ENCODE measurements at regions not wholly inside any gene's neighbourhood (a gene's known extent, or its start where the extent isn't known, plus 50 kb on each side); places are given as distances from the start of the nearest gene placed in this dataset.
"Not testable (repeated sequence)": the region's sequence is repeated elsewhere in the genome, so short reads cannot be mapped to it uniquely, and the experiment has no call there.

DNA sequence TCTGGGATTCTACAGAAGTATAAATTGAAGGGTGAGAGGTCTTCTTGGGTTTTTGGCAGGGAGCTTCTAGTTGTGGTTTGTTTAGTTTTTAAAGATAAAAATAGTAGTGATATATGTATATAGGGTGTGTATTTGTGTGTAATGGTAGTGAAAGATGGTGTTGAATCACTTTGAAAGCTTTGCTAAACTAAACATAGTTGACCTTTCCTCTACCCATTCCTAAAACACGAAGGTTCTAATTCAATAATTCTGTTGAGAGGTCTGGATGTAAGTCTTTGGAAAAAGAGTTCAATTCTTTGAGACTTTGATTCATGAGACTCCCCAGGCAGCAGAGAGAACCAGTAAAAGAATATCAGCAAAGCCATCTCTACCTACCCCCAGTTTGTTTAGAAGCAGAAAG is 247.9 kb upstream of the DUSP10 start:
- DNase-seq: no peak

DNA sequence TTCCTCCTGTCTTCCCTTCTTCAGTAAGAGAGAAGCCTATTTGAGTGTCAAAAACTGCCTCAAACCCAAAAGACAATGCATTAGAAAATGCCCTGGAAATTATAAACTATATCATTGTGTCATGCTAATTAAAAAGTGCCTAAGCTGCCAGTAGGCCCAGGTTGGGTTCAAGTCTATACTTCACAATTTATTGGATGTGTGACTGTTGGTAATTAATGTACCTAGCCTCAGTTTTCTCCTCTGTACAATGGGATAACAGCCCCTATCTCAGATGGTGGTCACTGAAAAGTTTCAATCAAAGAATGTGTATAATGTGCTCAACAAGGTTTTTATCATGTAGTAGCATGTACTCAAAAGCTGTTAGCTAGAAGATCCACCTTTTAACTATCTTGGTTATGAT is 246.9 kb upstream of the DUSP10 start:
- DNase-seq: no peak

DNA sequence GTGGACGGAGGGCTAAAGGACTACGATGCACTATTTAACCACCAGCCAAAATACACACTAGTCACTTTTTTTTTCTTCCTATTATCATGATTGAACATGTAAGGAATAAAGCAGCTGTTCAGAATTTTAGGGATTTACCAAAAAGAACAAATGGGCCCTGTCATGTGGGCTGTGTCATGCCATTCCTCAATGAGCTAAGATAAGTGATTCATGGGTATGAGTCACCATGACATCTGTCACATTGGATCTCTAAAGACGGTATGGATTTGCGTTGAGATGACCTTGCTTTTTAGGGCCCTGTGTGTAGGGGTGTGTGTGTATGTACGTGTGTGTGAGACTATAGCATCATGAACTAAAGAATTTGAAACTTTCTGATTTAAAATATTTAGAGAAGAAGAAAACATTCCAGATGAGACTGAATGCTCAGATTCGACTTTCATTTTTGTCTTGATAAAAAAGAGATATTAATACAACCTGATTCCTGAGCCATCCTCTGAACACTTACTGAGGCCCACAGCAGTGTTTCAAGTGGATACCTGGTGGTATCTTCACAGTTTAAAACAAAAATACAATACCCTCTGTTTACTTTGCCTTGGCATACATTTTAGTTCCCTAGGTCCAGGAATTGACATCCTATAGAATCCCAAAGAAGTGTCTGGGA is 246.1 kb upstream of the DUSP10 start:
- DNase-seq: no peak

DNA sequence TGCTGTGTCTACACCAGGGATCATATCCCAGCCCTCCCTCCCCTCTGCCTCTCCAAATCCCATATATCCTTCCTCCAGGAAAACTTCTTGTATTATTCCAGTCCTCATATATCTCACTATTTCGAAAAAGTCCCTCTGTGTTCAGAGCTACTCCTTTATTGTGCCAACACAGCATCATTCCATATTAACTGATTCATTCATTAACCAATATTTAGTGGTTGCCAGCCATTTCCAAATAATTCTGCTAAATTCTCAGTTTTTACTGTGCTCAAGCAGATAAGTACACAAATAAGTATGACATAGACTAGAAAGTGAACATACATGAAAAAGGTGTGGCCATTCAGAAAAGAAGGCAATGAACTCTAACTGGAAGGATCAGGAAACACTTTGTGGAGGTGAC is 241.6 kb upstream of the DUSP10 start:
- no peak for DNase-seq

DNA sequence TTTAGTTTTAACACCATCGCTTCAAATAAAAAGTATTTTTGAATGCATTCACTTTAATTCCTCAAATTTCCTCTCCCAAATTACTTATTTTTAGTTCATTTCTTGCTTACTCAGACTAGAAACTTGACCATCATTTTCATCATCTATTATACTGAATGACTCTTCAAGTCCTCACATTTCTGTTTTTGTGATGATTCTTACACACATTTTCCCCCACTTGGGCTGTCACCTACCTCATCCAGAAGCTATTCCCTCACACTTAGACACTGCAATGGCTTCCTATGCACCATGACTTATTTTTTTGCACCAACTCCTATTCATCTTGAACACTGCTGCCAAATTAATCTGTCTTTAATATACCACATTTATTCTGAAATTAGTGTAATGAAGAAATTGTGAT is 239.6 kb upstream of the DUSP10 start:
- no peak for DNase-seq

DNA sequence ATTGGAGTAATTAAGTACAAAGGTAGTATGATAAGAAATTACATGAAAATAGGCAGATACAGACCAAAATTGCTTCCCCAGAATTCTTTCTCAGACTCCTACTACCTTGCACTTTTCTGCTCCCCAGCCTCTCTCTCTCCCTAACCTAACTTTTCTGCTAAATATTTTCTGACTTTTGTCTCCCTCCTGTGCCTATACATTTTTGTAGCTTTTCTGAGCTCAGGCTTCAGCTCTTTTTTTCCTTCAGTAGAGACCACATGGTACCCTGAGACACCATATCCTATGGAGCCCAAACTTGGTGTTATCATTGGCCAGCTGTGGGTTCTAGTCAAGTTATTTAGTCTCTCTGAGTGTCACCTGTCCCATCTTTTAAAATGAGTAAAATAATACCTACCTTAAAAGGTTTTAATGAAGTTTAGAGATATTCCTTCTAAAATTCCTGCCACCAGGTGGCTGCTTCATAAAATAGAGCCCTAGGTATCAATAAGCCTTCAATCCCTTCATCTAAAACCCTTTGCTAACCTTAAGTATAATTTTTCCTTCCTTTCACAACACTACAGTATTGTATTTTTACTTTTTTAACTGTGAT is 237.6 kb upstream of the DUSP10 start:
- no peak for DNase-seq

DNA sequence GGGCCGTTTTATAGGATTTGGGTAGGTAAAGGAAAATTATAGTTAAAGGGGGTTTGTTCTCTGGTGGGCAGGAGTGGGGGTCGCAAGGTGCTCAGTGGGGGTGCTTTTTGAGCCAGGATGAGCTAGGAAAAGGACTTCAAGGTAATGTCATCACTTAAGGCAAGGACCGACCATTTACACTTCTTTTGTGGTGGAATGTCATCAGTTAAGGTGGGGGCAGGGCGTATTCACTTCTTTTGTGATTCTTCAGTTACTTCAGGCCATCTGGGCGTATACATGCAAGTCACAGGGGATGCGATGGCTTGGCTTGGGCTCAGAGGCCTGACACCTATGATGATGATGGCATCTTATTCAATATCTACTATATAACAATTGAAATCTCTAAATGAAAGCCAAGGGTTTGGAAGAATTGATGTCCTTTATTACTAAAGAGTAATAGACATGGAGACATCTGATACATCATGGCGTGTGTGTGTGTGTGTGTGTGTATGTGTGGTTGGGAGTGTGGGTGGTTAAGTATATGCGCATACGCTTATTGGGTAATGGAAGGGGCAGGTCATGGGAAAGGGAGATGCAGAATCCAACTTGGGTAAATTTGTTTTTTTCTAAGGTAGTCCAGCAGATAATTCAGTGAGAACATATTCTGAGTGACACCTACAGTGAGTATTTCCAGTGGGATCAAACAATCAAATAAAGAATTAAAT is 236.9 kb upstream of the DUSP10 start:
- DNase-seq: not testable (repeated sequence)

DNA sequence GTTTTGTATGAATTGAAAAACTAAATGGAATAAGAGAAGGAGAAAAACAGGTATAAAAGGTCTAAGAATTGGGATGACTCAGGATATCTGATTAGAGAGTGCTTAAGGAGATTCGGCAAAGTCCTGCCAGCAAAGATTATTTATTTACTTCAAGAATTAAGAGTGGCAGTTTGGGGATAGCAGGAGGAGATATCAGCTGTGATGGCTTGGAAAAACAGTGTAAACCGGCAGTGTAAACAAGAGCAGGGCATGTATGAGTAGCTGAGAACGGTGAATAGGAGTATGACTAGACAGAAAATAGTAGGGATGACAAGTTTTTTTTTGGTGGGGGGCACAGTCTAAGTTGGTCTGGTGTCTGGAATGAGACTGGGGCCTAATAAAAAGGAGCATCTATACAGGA is 231.9 kb upstream of the DUSP10 start:
- DNase-seq: not testable (repeated sequence)

DNA sequence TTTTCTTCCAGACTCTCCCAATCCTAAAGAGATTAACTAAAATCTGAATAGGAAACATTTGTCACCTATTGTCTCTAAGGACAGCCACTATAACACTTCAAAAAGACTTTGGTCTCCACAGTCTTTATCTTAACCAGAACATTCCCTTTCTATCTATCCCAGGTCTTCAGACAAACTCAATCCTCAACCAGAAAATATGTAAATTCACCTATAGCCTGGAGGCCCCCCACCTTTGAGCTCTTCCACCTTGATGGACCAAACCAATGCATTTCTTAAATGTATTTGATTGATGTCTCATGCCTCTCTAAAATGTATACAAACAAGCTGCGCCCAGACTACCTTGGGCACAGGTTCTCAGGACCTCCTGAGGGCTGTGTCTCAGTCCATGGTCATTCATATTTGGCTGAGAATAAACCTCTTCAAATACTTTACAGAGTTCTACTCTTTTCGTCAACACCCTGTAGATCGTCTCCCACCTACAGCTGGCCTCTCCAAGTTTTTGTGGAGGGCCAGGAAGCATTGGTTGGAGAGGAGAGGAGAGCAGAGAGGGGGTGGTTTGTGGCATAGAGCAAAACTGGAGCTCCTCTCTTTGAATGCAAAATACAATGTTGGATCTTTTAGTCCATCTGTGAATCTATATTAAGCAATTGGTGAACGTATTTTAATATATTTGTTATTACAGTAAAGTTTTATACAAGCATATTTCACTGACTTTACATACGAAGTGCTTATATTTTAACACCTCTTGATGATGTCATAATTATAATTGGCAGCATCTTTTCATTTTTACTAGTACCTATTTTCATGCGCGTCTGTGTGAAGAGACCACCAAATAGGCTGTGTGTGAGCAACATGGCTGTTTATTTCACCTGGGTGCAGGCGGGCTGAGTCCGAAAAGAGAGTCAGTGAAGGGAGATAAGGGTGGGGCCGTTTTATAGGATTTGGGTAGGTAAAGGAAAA is 230.7 kb upstream of the DUSP10 start:
- DNase-seq: no peak

DNA sequence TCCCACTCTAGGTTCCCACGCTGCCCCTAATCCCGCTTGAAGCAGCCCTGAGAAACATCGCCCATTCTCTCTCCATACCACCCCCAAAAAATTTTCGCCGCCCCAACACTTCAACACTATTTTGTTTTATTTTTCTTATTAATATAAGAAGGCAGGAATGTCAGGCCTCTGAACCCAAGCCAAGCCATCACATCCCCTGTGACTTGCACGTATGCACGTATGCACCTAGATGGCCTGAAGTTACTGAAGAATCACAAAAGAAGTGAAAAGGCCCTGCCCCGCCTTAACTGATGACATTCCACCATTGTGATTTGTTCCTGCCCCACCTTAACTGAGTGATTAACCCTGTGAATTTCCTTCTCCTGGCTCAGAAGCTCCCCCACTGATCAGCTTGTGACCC is 229.1 kb upstream of the DUSP10 start:
- DNase-seq: not testable (repeated sequence)

DNA sequence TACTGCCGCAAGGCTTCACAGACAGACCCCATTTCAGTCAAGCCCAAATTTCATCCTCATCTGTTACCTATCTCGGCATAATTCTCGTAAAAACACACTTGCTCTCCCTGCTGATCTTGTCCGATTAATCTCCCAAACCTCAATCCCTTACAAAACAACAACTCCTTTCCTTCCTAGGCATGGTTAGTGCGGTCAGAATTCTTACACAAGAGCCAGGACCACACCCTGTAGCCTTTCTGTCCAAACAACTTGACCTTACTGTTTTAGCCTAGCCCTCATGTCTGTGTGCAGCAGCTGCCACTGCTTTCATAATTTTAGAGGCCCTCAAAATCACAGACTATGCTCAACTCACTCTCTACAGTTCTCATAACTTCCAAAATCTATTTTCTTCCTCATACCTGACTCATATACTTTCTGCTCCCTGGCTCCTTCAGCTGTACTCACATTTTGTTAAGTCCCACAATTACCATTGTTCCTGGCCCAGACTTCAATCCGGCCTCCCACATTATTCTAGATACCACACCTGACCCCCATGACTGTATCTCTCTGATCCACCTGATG is 227.5 kb upstream of the DUSP10 start:
- DNase-seq: not testable (repeated sequence)

DNA sequence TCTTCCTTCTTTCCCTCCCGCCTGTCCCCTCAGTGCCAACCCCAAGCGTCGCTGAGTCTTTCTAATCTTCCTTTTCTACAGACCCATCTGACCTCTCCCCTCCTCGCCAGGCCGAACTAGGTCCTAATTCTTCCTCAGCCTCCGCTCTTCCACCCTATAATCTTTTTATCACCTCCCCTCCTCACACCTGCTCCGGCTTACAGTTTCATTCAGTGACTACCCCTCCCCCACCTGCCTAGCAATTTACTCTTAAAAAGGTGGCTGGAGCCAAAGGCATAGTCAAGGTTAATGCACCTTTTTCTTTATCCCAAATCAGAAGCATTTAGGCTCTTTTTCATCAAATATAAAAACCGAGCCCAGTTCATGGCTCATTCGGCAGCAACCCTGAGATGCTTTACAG is 225.6 kb upstream of the DUSP10 start:
- not testable (repeated sequence) for DNase-seq

DNA sequence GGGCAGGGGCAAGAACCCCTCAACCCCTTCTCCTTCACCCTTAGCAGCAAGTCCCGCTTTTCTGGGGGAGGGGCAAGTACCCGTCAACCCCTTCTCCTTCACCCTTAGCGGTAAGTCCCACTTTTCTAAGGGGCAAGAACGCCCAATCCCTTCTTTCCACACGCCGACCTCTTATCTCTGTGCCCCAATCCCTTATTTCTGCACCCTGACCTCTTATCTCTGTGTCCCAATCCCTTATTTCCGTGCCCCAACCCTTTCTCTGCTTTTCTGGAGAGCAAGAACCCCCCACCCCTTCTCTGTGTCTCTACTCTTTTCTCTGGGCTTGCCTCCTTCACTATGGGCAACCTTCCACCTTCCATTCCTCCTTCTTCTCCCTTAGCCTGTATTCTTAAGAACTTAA is 225.0 kb upstream of the DUSP10 start:
- DNase-seq: not testable (repeated sequence)

DNA sequence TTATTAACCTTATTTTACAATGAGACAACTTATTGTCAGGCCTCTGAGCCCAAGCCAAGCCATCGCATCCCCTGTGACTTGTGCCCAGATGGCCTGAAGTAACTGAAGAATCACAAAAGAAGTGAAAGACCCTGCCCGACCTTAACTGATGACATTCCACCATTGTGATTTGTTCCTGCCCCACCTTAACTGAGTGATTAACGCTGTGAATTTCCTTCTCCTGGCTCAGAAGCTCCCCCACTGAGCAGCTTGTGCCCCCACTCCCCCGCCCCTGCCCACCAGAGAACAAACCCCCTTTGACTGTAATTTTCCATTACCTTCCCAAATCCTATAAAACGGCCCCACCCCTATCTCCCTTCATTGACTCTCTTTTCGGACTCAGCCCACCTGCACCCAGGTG is 224.0 kb upstream of the DUSP10 start:
- not testable (repeated sequence) for DNase-seq

DNA sequence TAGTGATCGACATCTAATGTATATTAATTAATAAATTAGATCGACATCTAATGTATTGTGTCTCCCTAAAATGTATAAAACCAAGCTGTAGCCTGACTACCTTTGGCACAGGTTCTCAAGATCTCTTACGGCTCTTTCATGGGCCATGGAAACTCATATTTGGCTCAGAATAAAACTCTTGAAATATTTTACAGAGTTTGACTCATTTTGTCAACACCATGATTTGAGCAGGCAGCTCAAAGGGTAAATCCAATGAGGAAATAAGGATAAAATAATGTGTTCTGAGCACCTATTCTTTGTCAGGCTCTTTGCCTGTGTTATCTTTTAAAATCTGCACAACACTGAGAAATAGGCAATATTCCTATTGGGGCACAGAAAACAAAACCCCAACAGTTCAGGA is 223.4 kb upstream of the DUSP10 start:
- DNase-seq: no peak

DNA sequence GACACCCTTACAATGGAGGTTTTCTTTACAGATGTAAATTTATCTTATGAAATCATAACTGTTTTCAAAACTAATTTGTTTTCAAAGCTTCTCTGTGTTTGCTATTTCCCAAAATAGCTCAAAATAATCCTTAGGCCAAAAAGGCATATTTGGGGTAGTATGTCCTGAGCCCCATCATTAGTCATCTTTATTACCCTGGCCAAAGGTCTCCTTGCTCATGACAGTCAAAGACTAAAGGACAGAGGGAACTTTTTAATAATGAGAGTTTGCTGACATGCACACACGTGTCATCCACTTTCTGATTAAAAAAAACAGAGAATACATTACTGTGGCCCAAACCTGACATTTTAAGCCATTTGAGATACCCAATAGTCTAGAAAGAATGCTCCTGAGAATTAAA is 221.9 kb upstream of the DUSP10 start:
- no peak for DNase-seq

DNA sequence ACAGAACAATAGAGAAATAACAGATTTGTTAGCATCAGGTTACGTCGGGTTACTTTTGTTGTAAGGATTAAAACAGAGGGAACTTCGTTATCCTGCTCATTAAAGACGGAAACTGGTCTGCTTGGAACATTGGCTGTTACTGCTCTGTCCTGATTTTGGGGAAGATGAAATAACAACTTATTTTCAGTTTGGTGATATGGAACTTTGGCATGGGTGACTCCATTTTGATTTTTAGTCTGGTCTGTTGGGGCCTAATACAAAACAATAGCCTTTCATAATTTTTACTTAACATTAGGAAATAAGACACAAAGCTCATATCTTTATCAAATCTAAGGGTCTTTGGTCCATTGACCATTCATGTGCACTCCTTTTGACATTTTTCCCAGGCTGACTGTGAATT is 220.5 kb upstream of the DUSP10 start:
- no peak for DNase-seq

DNA sequence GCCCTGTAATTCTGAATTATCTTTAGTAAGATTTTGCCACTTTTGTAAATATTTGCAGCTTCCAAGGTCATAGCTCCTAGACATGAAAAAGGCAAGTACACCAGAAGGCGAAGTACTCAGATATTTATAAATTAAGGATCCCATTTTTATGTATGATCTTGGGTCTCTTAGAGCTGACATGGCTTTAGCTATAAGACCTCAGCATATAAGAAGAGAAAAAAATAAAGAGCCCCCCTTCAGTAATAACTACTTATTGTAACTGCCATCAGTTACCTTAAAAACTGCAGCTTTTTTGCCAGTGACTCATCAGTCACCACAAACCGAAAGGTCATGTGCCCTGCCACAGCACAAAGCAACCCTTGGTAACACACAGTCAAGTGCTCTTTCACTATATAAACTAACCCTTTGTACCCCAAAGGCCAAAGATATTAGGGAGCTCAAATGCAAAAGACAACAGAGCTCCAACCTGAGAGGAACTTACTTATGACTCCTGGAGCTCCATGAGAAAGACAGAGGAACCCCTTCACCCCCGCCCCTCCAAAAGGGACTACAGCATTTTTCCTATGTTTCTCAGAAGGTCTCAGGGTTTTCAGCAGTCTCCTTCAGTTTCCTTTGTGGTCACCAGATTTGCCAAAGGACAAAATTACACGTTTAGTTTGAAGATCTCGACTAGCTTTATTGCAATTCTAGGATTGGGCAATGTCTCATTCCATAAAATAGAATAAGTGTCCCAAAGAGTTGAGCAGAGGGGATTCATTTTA is 219.8 kb upstream of the DUSP10 start:
- peak; percentile 31 for DNase-seq

DNA sequence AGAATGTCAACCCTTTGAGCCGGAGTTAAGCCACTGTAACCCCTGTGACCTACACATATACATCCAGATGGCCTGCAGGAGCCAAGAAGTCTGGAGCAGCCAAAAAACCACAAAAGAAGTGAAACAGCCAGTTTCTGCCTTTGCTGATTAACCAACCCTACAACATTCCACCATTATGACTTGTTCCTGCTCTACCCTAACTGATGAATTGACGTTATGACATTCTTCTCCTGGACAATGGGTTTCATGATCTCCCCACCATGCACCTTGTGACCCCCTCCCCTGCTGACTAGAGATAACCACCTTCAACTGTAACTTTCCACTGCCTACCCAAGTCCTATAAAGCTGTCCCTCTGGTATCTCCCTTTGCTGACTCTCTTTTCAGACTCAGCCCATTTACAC is 216.3 kb upstream of the DUSP10 start:
- DNase-seq: not testable (repeated sequence)

DNA sequence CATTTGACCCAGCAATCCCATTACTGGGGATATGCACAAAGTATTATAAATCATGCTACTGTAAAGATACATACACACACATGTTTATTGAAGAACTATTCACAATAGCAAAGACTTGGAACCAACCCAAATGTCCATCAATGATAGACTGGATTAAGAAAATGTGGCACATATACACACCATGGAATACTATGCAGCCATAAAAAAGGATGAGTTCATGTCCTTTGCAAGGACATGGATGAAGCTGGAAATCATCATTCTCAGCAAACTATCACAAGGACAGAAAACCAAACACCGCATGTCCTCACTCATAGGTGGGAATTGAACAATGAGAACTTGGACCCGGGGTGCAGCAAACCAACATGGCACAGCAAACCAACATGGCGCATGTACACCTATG is 215.5 kb upstream of the DUSP10 start:
- not testable (repeated sequence) for DNase-seq

DNA sequence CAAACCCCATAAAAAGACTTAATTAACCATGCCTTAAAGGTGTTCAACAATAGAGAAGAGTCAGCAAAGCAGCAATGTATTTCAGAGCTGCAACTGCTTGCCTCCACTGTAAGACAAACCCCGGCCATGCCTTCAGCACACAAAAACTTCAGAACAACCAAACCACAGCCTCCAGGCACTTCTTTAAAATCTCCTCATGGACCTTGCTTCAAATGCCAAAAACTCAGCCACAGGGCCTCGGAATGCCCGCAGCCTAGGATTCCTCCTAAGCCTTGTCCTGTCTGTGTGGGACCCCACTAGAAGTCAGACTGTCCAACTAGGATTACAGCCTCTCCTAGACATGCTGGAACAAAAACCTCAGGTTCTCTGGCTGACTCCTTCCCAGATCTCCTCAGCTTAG is 208.1 kb upstream of the DUSP10 start:
- DNase-seq: no peak

DNA sequence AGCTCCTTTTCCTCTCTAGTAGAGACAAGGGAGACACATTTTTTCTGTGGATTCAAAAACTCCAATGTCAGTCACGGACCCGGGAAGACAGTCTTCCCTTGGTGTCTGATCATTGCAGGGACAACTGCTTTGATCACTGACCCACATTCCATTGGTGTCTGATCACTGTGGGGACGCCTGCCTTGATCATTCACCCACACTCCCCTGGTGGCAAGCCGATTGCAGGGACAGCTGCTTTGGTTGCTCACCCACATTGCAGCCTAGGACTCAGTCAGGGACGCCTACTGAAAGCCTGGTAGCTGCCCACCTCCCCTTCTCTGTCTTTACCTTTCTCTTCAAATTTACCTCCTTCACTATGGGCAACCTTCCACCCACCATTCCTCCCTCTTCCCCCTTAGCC is 206.6 kb upstream of the DUSP10 start:
- no peak for DNase-seq

All from CD4-positive, alpha-beta T cell treated with Interferon gamma for 1 hour (primary cell).